GM19452 (cell line): ENCODE measurements at regions not wholly inside any gene's neighbourhood (a gene's known extent, or its start where the extent isn't known, plus 50 kb on each side); places are given as distances from the start of the nearest gene placed in this dataset.
A peak's percentile ranks its signal among the peaks of the same experiment; 100 is the strongest.

ENCODE experiments used
- ATAC-seq: cut with Tn5 transposase; IDR thresholded peaks from one replicate; pipeline ENCODE4 v1.9.1; 2021; ENCODE audit not compliant: unreplicated experiment

- no peak for ATAC-seq
Measured at GRCh38 chr12:127079636-127080035, 1187.3 kb upstream of the TMEM132C start.

- no peak for ATAC-seq
Measured at GRCh38 chr12:127081058-127081457, 1185.9 kb upstream of the TMEM132C start.

DNA sequence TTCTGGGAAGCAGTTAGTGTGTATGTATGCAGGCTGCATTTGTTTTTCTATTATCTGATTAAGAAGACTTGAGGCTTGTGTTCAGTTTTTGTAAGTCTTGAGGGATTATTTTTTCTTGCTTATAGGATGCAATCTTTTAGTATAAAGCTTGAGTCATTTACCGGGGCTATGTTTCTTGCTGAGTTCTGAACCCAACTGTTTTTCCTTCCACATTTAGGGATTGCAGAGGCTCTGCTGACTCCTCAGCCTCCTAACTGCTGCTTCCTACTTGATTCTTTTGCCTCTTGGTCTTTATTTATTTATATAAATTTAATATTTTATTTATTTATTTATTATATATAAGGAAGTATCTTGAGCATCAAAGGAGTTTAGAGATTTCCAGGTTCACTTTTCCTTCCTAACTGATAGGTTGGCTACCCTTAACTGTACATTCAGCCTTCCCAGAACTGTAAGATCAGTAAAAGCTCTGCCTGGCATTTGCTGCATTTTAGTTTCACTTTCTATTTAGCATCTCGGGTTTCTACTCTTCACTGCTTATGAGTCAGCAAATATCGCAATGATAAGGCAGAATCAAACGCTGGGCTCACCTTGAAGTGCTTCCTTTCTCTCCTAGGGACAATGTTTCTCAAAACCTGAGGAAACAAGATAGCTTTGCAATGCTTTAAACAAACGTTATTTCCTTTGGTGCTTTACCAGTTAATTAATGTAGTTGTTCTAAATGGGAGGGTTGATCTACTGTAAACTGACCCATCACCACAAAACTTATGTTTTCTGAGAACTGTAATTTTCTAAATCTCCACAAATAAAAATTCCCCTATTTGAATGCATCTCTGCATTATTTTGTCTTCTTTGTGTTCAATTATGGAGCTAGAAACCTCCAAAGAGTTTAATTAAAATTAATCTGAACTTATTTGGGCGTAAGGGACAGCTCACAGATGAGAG lies 1183.7 kb upstream of the TMEM132C start:
- ATAC-seq, result peak; percentile 95

- no peak for ATAC-seq
Measured at GRCh38 chr12:127101076-127101475, 1165.9 kb upstream of the TMEM132C start.

DNA sequence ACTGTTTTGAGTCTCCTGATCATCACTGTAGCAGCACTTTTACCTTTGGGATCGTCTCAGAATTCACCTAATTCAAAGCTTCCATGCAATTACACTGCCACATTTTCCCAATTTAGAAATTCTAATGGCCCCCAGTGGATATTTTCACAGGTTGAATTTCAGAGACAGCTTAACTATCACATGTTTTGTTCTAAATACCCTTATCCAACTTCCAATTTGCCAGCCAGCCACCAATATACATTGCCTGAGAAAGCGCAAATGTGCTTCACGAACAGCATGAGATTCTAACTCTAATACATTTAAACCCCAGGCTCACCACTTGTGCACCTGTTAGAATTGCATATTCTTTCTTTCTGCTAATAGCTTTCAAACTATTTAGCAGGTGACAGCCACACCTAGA lies 1160.9 kb upstream of the TMEM132C start:
- no peak for ATAC-seq

DNA sequence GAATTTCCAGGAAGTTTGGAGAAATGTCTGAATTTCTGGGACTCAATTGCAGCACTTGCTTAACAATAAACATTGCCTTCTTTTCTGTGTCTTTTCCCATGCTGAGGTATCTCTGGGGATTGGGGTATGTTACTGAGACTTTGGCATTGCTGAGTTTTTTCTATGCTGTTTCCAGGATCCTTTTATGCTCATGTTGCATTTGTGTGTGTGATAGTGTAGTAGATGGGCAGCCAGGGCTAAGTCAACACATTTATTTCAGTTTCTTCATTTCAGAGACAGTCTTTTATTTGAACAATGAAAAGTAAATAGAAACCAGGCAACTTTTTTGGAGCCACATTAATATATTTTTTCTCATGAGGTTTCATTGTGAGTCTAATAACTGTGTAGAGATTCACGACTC lies 1160.3 kb upstream of the TMEM132C start:
- ATAC-seq, result no peak

- ATAC-seq, result no peak
Measured at GRCh38 chr12:127107744-127108143, 1159.2 kb upstream of the TMEM132C start.

DNA sequence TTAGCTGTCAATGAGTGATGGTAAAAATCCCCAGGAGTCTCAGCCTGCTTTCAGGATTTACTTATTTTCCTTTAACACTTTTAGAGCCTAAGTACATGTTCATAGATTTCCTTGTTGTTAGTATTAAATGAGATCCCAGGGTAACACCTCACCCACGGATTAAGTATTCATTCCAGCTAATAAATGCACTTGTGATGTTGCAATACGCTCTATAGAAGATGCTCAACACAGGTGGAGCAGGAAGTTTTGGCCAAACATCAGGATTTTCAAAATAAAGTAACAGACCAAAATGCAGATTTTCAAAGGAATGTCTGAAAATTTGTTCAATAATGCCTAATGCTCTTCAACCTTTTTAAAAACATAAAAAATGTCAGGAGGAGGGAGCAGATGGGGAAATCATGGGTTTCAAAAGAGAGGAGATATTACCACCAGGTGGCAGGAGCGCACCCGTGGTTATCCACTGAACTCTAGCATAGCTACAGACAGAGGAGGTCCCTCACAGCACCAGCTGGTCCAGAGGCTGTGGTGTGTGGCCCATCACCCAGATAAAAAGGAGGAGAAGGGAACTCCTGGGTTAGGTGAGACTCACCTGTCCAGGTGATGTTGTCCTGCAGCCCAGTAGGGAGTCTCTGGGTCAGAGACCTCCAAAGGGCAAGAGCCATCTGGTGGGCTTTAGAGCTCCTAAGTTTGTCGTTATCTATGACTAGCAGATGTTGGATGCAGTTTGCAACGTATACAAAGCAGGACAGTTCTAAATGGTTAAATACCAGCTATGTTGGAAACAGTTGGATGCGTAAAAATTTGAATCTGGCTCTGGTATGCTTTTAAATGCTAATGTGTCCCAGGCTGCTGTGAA lies 1158.4 kb upstream of the TMEM132C start:
- peak; percentile 83 for ATAC-seq

GRCh38 chr12:127113945-127114344 lies 1153.0 kb upstream of the TMEM132C start:
- ATAC-seq, result no peak

DNA sequence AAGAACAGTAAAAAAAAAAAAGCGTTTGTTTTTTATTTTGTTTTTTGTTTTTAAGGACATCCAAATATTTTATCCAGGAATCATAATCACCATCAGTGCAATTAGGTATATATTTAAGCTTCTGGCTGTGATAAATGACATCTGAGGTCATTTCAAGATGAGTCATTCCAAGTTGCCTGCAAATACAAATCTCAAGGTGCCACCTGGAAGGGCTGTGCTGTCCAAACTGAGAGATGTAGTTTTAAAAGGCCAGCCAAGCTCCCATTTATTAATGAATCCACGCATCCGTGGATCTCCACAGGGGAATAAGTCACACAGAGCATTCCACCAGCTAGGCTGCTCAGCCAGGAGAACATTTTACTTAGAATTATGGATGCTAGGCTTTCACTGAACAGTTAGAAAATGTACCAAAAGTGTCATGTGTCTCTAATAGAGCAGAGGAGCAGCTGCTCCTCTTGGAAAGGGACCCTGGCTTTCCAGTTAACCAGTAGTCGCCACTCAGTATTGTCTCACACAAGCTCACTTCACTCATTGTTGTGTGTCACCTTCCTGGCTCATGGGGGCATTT lies 1151.4 kb upstream of the TMEM132C start:
- no peak for ATAC-seq

DNA sequence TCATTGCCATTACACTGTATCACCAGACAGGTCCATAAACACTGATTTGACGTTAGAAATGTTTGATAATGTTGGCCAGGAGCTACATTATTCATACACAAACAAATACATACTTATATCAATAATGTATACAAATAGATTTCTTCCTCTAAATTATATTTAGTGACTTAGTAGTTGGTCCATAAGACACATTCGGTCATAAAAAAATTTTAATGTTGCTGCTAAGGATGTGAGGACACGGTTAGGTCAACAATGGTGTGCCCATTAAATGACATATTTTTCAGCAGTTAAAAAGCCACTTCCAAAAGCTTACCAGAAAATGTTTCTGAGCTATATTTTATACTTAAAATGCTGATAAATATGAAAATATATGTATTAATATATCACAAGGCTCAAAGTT lies 1148.7 kb upstream of the TMEM132C start:
- no peak for ATAC-seq

GRCh38 chr12:127119600-127120140 lies 1147.3 kb upstream of the TMEM132C start:
- no peak for ATAC-seq

- ATAC-seq, result no peak
Measured at GRCh38 chr12:127120851-127121250, 1146.1 kb upstream of the TMEM132C start.

- no peak for ATAC-seq
Measured at GRCh38 chr12:127121494-127122084, 1145.4 kb upstream of the TMEM132C start.

- peak; percentile 86 for ATAC-seq
Measured at GRCh38 chr12:127125607-127126259, 1141.2 kb upstream of the TMEM132C start.

DNA sequence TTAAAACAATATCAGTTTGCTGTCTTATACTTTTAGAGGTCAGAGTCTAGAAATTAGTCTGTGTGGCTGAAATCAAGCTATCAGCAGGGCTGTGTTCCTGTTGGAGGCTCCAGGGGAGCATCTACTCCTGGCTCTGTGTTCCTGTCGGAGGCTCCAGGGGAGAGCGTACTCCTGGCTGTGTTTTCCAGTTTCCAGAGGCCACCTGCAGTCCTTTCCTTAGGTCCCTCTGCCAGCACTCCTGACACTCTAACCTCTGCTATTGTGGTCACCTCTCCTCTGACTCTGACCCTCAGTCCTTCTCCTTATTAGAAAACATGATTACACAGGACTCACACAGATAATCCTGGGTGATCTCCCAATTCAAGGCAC lies 1140.7 kb upstream of the TMEM132C start:
- no peak for ATAC-seq

DNA sequence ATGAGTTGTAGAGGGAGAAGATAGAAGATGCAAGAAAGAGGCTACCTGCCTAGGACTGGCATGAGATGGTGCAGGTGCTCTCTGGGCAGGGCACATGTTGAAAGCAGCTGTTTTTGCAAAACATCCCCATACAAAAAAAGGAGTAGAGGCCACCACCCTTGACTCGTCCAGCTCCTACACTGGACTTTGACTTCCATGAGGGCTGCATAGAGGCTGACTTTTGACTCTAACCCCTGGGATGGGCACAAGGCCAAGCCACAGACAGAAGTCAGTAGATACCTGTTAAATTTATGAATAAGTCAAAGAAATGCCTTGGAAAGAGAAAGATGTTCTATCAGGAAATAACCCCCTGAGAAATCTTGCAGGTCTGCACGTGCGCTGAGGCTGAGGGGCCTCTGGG lies 1139.1 kb upstream of the TMEM132C start:
- ATAC-seq, result no peak

DNA sequence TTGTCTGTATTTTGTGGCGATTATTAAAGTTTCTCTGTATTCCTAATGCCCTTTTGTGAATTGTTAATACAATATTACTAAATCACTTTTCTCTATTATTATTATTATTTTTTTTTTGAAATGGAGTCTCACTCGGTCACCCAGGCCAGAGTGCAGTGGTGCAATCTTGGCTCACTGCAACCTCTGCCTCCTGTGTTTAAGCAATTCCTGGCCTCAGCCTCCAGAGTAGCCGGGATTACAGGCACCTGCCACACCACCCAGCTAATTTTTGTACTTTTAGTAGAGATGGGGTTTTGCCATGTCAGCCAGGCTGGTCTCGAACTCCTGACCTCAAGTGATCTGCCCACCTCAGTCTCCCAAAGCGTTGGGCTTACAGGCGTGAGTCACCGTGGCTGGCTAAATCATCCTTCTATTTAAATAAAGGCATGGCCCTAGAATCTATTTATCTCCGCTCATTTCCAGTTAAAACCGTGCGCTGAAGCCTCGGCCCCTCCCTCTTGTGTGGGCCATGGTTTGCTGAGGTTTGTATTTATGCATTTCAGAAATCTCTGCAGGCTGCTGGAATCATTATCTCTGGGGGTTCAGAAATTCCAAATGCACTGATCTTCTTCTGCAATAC lies 1136.4 kb upstream of the TMEM132C start:
- ATAC-seq, result no peak

- no peak for ATAC-seq
Measured at GRCh38 chr12:127133675-127134335, 1133.2 kb upstream of the TMEM132C start.
